ENCODE measurements at regions not wholly inside any gene's neighbourhood (a gene's known extent, or its start where the extent isn't known, plus 50 kb on each side); places are given as distances from the start of the nearest gene placed in this dataset.

- intact Hi-C loops (cut with DNase I; ENCODE audit: low total_unique reads) = no loop called here
Measured at GRCh38 chr2:167761465-167762136, 485.8 kb downstream of the STK39 start.

GRCh38 chr2:167759531-167759930 is 487.9 kb downstream of the STK39 start:
- H3K4me3 ChIP-seq (ENCODE audit: low read depth, poor library complexity, severe bottlenecking) = no peak overlapping the region
- intact Hi-C loops (cut with DNase I; ENCODE audit: low total_unique reads) = no loop called here
- DNase-seq (ENCODE audit: low spot score in 2 of 2) = no peak
- TF ChIP-seq, protein P1, sequence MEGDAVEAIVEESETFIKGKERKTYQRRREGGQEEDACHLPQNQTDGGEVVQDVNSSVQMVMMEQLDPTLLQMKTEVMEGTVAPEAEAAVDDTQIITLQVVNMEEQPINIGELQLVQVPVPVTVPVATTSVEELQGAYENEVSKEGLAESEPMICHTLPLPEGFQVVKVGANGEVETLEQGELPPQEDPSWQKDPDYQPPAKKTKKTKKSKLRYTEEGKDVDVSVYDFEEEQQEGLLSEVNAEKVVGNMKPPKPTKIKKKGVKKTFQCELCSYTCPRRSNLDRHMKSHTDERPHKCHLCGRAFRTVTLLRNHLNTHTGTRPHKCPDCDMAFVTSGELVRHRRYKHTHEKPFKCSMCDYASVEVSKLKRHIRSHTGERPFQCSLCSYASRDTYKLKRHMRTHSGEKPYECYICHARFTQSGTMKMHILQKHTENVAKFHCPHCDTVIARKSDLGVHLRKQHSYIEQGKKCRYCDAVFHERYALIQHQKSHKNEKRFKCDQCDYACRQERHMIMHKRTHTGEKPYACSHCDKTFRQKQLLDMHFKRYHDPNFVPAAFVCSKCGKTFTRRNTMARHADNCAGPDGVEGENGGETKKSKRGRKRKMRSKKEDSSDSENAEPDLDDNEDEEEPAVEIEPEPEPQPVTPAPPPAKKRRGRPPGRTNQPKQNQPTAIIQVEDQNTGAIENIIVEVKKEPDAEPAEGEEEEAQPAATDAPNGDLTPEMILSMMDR (IDR thresholded peaks at IDR 0.05) = no peak
- no peak for TF ChIP-seq POLR2A (IDR thresholded peaks at IDR 0.05)
- 95% methylated on average over 3 of the region's 3 CpGs for WGBS, 2 donors

More at GRCh38 chr2:167761465-167762136, 485.8 kb downstream of the STK39 start:
- TF ChIP-seq, protein P1 (IDR thresholded peaks at IDR 0.05) = no peak
- no peak for TF ChIP-seq POLR2A (IDR thresholded peaks at IDR 0.05)
- WGBS, 2 donors = 72 to 80% methylated on average over 3 of the region's 3 CpGs
- DNase-seq (ENCODE audit: low spot score in 2 of 2) = no peak
- no peak overlapping the region for H3K4me3 ChIP-seq (ENCODE audit: low read depth, poor library complexity, severe bottlenecking)

GRCh38 chr2:167758292-167758691 is 489.1 kb downstream of the STK39 start:
- no peak for TF ChIP-seq POLR2A (IDR thresholded peaks at IDR 0.05)
- TF ChIP-seq, protein P1 (IDR thresholded peaks at IDR 0.05) = no peak
- no peak for DNase-seq (ENCODE audit: low spot score in 2 of 2)
- H3K4me3 ChIP-seq (ENCODE audit: low read depth, poor library complexity, severe bottlenecking) = no peak overlapping the region
- 68 to 84% methylated on average over 6 of the region's 6 CpGs for WGBS, 2 donors
- intact Hi-C loops (cut with DNase I; ENCODE audit: low total_unique reads) = no loop called here

DNA sequence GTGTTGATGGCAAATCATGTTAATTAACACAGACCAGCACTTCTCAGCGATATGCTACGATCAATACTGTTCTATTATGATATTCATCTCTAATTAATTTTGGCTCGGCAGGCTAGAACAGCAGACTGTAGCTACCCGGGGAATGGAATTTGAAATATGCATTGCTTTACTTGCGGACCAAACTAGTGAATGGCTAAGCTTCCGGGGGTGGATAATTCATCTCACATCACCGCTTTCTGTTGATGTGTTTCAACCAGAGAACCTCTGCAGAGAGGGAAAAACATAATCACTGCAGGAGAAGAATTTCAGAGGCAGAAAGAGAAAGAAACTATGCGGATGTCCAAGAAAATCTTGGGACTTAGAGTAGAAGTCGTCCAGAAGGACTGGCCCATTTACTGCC is 490.9 kb downstream of the STK39 start:
- no peak overlapping the region for H3K4me3 ChIP-seq (ENCODE audit: low read depth, poor library complexity, severe bottlenecking)
- DNase-seq (ENCODE audit: low spot score in 2 of 2) = no peak
- WGBS, 2 donors = 42 to 47% methylated on average over 9 of the region's 9 CpGs
- intact Hi-C loops (cut with DNase I; ENCODE audit: low total_unique reads) = no loop called here
- TF ChIP-seq, protein P1 (IDR thresholded peaks at IDR 0.05) = no peak
- no peak for TF ChIP-seq POLR2A (IDR thresholded peaks at IDR 0.05)

GRCh38 chr2:167753142-167753541 is 494.3 kb downstream of the STK39 start:
- WGBS, 2 donors = 85 to 97% methylated on average over 3 of the region's 3 CpGs
- intact Hi-C loops (cut with DNase I; ENCODE audit: low total_unique reads) = no loop called here
- no peak overlapping the region for H3K4me3 ChIP-seq (ENCODE audit: low read depth, poor library complexity, severe bottlenecking)
- TF ChIP-seq, protein P1 (IDR thresholded peaks at IDR 0.05) = no peak
- TF ChIP-seq POLR2A (IDR thresholded peaks at IDR 0.05) = no peak
- no peak for DNase-seq (ENCODE audit: low spot score in 2 of 2)

DNA sequence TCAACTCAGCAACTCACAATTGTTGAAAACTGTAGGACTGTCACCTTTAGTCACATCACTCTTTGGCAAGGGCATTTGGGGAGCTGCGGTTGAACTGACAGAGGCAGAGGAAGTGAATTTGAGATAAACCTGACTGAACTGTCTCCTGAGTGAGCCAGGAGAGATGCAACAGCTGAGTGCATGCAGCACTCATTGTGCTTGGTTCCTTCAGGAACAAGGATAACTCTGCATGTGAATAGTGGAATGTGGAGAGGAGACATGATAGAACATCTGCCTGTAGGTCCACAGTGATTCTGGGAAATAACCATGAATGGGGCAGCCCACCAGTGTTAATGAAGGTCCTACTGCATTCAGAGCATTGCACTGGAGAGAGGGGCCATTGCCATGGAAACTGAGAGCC is 494.7 kb downstream of the STK39 start:
- no peak overlapping the region for H3K4me3 ChIP-seq (ENCODE audit: low read depth, poor library complexity, severe bottlenecking)
- 70 to 92% methylated on average over 1 of the region's 1 CpG for WGBS, 2 donors
- intact Hi-C loops (cut with DNase I; ENCODE audit: low total_unique reads) = no loop called here
- no peak for DNase-seq (ENCODE audit: low spot score in 2 of 2)
- TF ChIP-seq, protein P1 (IDR thresholded peaks at IDR 0.05) = no peak
- TF ChIP-seq POLR2A (IDR thresholded peaks at IDR 0.05) = no peak

All from lower leg skin (tissue), 4 donors.